Jurkat, Clone E6-1 (cell line): ENCODE measurements at regions not wholly inside any gene's neighbourhood (a gene's known extent, or its start where the extent isn't known, plus 50 kb on each side); places are given as distances from the start of the nearest gene placed in this dataset.

ENCODE experiments used
- DNase-seq: peaks from one replicate; pipeline ENCODE4 v3.0.0-alpha.2; 2011; ENCODE audit warnings: low read depth, low spot score
- H3K4me3 ChIP-seq: 2 replicates; pipeline ENCODE4 v1.5.1; 2011; ENCODE audit warnings: mild to moderate bottlenecking, low read length, control low read depth, moderate library complexity

GRCh38 chr13:94968757-94969086, 256.4 kb upstream of the SOX21 start:
- no peak overlapping the region for H3K4me3 ChIP-seq
- DNase-seq, result no peak

- H3K4me3 ChIP-seq, result no peak overlapping the region
- no peak for DNase-seq
Observed at GRCh38 chr13:94968040-94968756, 255.9 kb upstream of the SOX21 start.

- no peak for DNase-seq
- H3K4me3 ChIP-seq, result no peak overlapping the region
Observed at GRCh38 chr13:94967183-94968039, 255.1 kb upstream of the SOX21 start.

- DNase-seq, result no peak
- H3K4me3 ChIP-seq, result no peak overlapping the region
Observed at GRCh38 chr13:94966422-94966955, 254.1 kb upstream of the SOX21 start.

- no peak for DNase-seq
- no peak overlapping the region for H3K4me3 ChIP-seq
Observed at GRCh38 chr13:94959626-94960025, 247.3 kb upstream of the SOX21 start.

- H3K4me3 ChIP-seq, result no peak overlapping the region
- no peak for DNase-seq
Observed at GRCh38 chr13:94956417-94957110, 244.2 kb upstream of the SOX21 start.

GRCh38 chr13:94952787-94953186, 240.4 kb upstream of the SOX21 start:
- no peak overlapping the region for H3K4me3 ChIP-seq
- no peak for DNase-seq

- no peak for DNase-seq
- no peak overlapping the region for H3K4me3 ChIP-seq
Observed at GRCh38 chr13:94950303-94950702, 238.0 kb upstream of the SOX21 start.

GRCh38 chr13:94947965-94948371, 235.6 kb upstream of the SOX21 start:
- H3K4me3 ChIP-seq, result no peak overlapping the region
- peak; percentile 1 for DNase-seq

GRCh38 chr13:94947392-94947791, 235.0 kb upstream of the SOX21 start:
- H3K4me3 ChIP-seq, result no peak overlapping the region
- DNase-seq, result no peak

GRCh38 chr13:94946039-94946438, 233.7 kb upstream of the SOX21 start:
- no peak overlapping the region for H3K4me3 ChIP-seq
- DNase-seq, result no peak

- DNase-seq, result no peak
Observed at GRCh38 chr13:94938124-94938523, 225.8 kb upstream of the SOX21 start.

GRCh38 chr13:94936633-94937032, 224.3 kb upstream of the SOX21 start:
- H3K4me3 ChIP-seq, result no peak overlapping the region
- DNase-seq, result no peak

More at GRCh38 chr13:94938124-94938523, 225.8 kb upstream of the SOX21 start:
- no peak overlapping the region for H3K4me3 ChIP-seq

- H3K4me3 ChIP-seq, result no peak overlapping the region
- no peak for DNase-seq
Observed at GRCh38 chr13:94933936-94934335, 221.6 kb upstream of the SOX21 start.

- no peak for DNase-seq
- H3K4me3 ChIP-seq, result no peak overlapping the region
Observed at GRCh38 chr13:94933230-94933751, 220.9 kb upstream of the SOX21 start.

GRCh38 chr13:94928127-94928775, 215.9 kb upstream of the SOX21 start:
- H3K4me3 ChIP-seq, result no peak overlapping the region
- DNase-seq, result no peak

GRCh38 chr13:94925263-94925662, 212.9 kb upstream of the SOX21 start:
- H3K4me3 ChIP-seq, result no peak overlapping the region
- DNase-seq, result no peak

- DNase-seq, result no peak
- H3K4me3 ChIP-seq, result no peak overlapping the region
Observed at GRCh38 chr13:94921181-94921580, 208.8 kb upstream of the SOX21 start.

- no peak overlapping the region for H3K4me3 ChIP-seq
- no peak for DNase-seq
Observed at GRCh38 chr13:94920578-94920977, 208.2 kb upstream of the SOX21 start.
